A549 (cell line): ENCODE measurements at regions not wholly inside any gene's neighbourhood (a gene's known extent, or its start where the extent isn't known, plus 50 kb on each side); places are given as distances from the start of the nearest gene placed in this dataset.

Experiments used
- ATAC-seq, 2 experiments: fragments of 200-7000 bp in 1 of 2; fragments of >200 bp in 1 of 2; cut with Nextera tagmentation in 1 of 2; cut with Tn5 transposase in 1 of 2; 3 replicates each; pipeline versions ENCODE4 v1.8.0 to v1.9.1; 2018 to 2020; ENCODE audit warnings: mild to moderate bottlenecking in 1 of 2, moderate library complexity in 1 of 2
- CTCF ChIA-PET: fragments of 300-600 bp; sonication (Branson Sonifier 250); formaldehyde crosslinking; extraction: SDS; loops from one replicate; lab custom pipeline; 2021; ENCODE audit warnings: antibody characterized with exemption, inconsistent platforms; lab: Yijun Ruan, JAX
- POLR2A ChIA-PET: fragments of 350-600 bp; formaldehyde crosslinking; extraction: SDS; loops from one replicate; lab custom pipeline; 2021; ENCODE audit warnings: antibody characterized with exemption, inconsistent platforms; lab: Yijun Ruan, JAX
- DNase-seq, 2 experiments: peaks; one replicate each; pipeline versions ENCODE4 v3.0.0 to v3.0.0-alpha.2; 2011 to 2016; ENCODE audit warnings: low read depth in 1 of 2, low spot score in 1 of 2
- FAIRE-seq: peaks from 2 replicates; lab custom pipeline; 2011; peaks lifted over from hg19 to GRCh38; lab: Jason Lieb, UNC
- H3K27ac ChIP-seq, 2 experiments: fragments of >200 bp; sonication (Bioruptor Twin); formaldehyde crosslinking; 3 replicates each; pipeline ENCODE4 v1.5.1; 2016 to 2017
- H3K4me1 ChIP-seq: fragments of >200 bp; sonication (Bioruptor Twin); formaldehyde crosslinking; 3 replicates; pipeline ENCODE4 v1.6.1; 2016
- H3K4me2 ChIP-seq: fragments of >200 bp; sonication (Bioruptor Twin); formaldehyde crosslinking; 3 replicates; pipeline ENCODE4 v1.6.1; 2016
- H3K4me3 ChIP-seq: fragments of >200 bp; sonication (Bioruptor Twin); formaldehyde crosslinking; 3 replicates; pipeline ENCODE4 v1.5.1; 2016
- H3K9me3 ChIP-seq: fragments of >200 bp; sonication (Bioruptor Twin); formaldehyde crosslinking; 3 replicates; pipeline ENCODE4 v1.6.1; 2016
- ATOH8 ChIP-seq: fragments of 250-450 bp; sonication (Bioruptor Pico); IDR thresholded peaks from 2 replicates; pipeline ENCODE4 v1.5.0; 2020; ENCODE audit warnings: low read depth, mild to moderate bottlenecking, moderate library complexity
- CBX2 ChIP-seq: fragments of 200-600 bp; sonication (generic); IDR thresholded peaks from 2 replicates; pipeline ENCODE4 v1.6.1; 2016; ENCODE audit warnings: low read depth, mild to moderate bottlenecking, borderline replicate concordance
- CBX8 ChIP-seq: fragments of 200-600 bp; sonication (generic); IDR thresholded peaks from 2 replicates; pipeline ENCODE4 v1.6.1; 2016
- CEBPB ChIP-seq, 2 experiments: fragments of >200 bp in 1 of 2; sonication (Bioruptor Twin) in 1 of 2; formaldehyde crosslinking in 1 of 2; IDR thresholded peaks; 2 replicates each; pipeline ENCODE4 v1.6.1; 2012 to 2016
- CHD4 ChIP-seq: fragments of 200-600 bp; sonication (generic); IDR thresholded peaks from 2 replicates; pipeline ENCODE4 v1.6.1; 2016; ENCODE audit warnings: antibody characterized with exemption, mild to moderate bottlenecking, borderline replicate concordance
- E2F6 ChIP-seq: IDR thresholded peaks from 2 replicates; pipeline ENCODE4 v1.6.1; 2012; ENCODE audit warnings: low read depth, borderline replicate concordance
- EHF ChIP-seq: fragments of 250-450 bp; sonication (Bioruptor Pico); IDR thresholded peaks from 2 replicates; pipeline ENCODE4 v1.5.0; 2020; ENCODE audit warnings: mild to moderate bottlenecking
- FOSB ChIP-seq: fragments of 250-450 bp; sonication (Bioruptor Pico); IDR thresholded peaks from 2 replicates; pipeline ENCODE4 v1.5.0; 2020; ENCODE audit warnings: mild to moderate bottlenecking, moderate library complexity
- FOSL2 ChIP-seq, 2 experiments: fragments of 450-650 bp in 1 of 2; fragments of >200 bp in 1 of 2; sonication (Bioruptor Twin) in 1 of 2; formaldehyde crosslinking; IDR thresholded peaks; 2 replicates each; pipeline versions ENCODE4 v1.5.0 to v1.6.1; 2016 to 2020; ENCODE audit warnings: mild to moderate bottlenecking in 1 of 2, moderate library complexity in 1 of 2
- HDAC2 ChIP-seq: fragments of 200-600 bp; sonication (generic); IDR thresholded peaks from 2 replicates; pipeline ENCODE4 v1.6.1; 2016
- HOXA7 ChIP-seq: fragments of 250-450 bp; sonication (Bioruptor Pico); IDR thresholded peaks from 2 replicates; pipeline ENCODE4 v1.5.0; 2020; ENCODE audit warnings: mild to moderate bottlenecking, moderate library complexity
- HOXB5 ChIP-seq: fragments of 250-450 bp; sonication (Bioruptor Pico); IDR thresholded peaks from 2 replicates; pipeline ENCODE4 v1.5.0; 2020; ENCODE audit warnings: mild to moderate bottlenecking, moderate library complexity
- JUN ChIP-seq, 2 experiments: fragments of >200 bp; sonication (Bioruptor Twin); formaldehyde crosslinking; IDR thresholded peaks; 2 replicates in 1 of 2; 3 replicates in 1 of 2; pipeline ENCODE4 v1.6.1; 2016 to 2017
- MAX ChIP-seq: IDR thresholded peaks from 2 replicates; pipeline ENCODE4 v1.6.1; 2012
- NFE2L2 ChIP-seq: fragments of 150-350 bp; conservative IDR thresholded peaks from 2 replicates; pipeline ENCODE4 v1.6.1; 2014; ENCODE audit warnings: low read length
- NR3C1 ChIP-seq: fragments of >200 bp; sonication (Bioruptor Twin); formaldehyde crosslinking; IDR thresholded peaks from 3 replicates; pipeline ENCODE4 v1.6.1; 2017
- RARB ChIP-seq: fragments of 250-450 bp; sonication (Bioruptor Pico); IDR thresholded peaks from 2 replicates; pipeline ENCODE4 v1.8.0; 2021; ENCODE audit warnings: mild to moderate bottlenecking, moderate library complexity
- SMC3 ChIP-seq: fragments of >200 bp; sonication (Bioruptor Twin); formaldehyde crosslinking; IDR thresholded peaks from 3 replicates; pipeline ENCODE4 v1.6.1; 2018; ENCODE audit warnings: inconsistent platforms
- SREBF2 ChIP-seq: fragments of 450-650 bp; IDR thresholded peaks from 2 replicates; pipeline ENCODE4 v1.6.1; 2014; ENCODE audit warnings: mild to moderate bottlenecking, moderate library complexity
- TFCP2L1 ChIP-seq: fragments of 250-450 bp; sonication (Bioruptor Pico); IDR thresholded peaks from 2 replicates; pipeline ENCODE4 v1.5.0; 2021; ENCODE audit warnings: mild to moderate bottlenecking
- ZNF302 ChIP-seq: fragments of 250-450 bp; sonication (Bioruptor Pico); IDR thresholded peaks from 2 replicates; pipeline ENCODE4 v1.9.0; 2021; ENCODE audit warnings: inconsistent platforms, mild to moderate bottlenecking, moderate library complexity
- WGBS: methylation state at CpG from one replicate; pipeline ENCODE4 v1.1.6; 2017; ENCODE audit errors: missing lambda C conversion rate; 5-methylcytosine and 5-hydroxymethylcytosine counted together
- TF ChIP-seq, protein P1 (sequence below): fragments of 250-450 bp; sonication (Bioruptor Pico); IDR thresholded peaks from 2 replicates; pipeline ENCODE4 v1.5.0; 2021; ENCODE audit warnings: mild to moderate bottlenecking, moderate library complexity, borderline replicate concordance
- TF ChIP-seq, protein P2 (sequence below): fragments of 150-350 bp; IDR thresholded peaks from 2 replicates; pipeline ENCODE4 v1.6.1; 2014; ENCODE audit warnings: low read depth, mild to moderate bottlenecking, low read length
- TF ChIP-seq, protein P3 (sequence below): fragments of >200 bp; sonication (Bioruptor Twin); formaldehyde crosslinking; IDR thresholded peaks from 3 replicates; pipeline ENCODE4 v1.5.1; 2016

- TF ChIP-seq NFE2L2 (no peak), E2F6 (no peak), HOXB5 (CRISPR knock-in tag) (no peak)
These were observed 102.8 kb upstream of the IFNE start (continued) for GRCh38 chr9:21584890-21585289.

DNA sequence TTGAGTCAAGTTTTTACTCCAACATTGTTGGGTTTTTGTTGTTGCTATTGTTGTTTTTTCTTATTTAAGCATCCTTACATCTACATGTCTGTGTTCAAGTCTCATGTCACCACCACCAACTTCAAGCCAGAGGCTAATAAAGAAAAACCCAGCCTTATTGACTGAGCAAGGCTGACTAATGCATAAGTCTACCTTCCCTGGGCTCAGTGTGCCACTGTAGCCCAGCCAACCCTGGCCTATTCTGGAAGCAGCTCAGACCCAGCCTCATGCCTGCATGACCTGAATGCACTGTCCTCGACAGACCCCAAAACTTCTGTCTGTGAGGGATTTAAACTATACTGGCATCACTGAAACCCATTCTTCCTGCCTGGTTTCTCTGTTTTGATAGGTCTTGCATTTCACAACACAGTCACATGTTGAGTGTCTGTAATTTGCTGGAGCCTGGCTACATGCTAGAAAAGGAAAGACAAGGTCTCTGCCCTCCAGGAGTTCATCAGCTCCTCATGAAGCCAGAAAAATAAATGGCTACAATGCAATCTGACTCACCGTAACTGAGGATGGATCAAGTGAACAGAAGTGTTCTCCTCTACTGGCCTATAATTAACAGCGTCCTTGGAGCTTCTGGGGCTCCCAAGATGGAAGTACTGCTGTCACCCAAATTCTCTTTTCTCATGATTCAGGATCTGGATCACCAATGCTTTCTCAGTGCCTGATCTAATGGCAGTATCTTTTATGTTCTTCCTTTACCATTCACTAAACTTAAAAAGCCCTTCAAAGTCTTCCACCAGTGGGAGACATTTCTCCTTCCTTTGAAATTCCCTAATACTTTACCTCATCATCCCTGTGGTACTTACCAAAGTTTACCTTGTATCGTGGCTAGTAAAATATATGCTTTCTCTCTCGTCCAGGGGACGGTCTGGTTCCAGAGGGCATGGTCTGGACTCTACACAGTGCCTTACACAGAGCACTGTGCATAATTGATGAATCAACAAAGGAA, 103.9 kb upstream of the IFNE start:
- FAIRE-seq: peak; percentile 28
- TF ChIP-seq SMC3 (peak; percentile 61), NR3C1 (no peak), EHF (CRISPR knock-in tag) (peak; percentile 62; the same call in 1 of the 2 replicates), HDAC2 (no peak), NFE2L2 (no peak), CBX8 (no peak), CBX2 (no peak), RARB (CRISPR knock-in tag) (no peak), CHD4 (no peak), FOSB (no peak), ATOH8 (CRISPR knock-in tag) (peak; percentile 84; the same call in 1 of the 2 replicates), HOXB5 (CRISPR knock-in tag) (peak; percentile 77), FOSL2 (IDR thresholded peaks at IDR 0.05) (no peak), FOSL2 (CRISPR knock-in tag; IDR thresholded peaks at IDR 0.05) (peak; percentile 9; the same call in 1 of the 2 replicates), HOXA7 (CRISPR knock-in tag) (peak; percentile 54; the same call in 1 of the 2 replicates), E2F6 (no peak), MAX (no peak), ZNF302 (CRISPR knock-in tag) (no peak), SREBF2 (no peak), JUN (IDR thresholded peaks at IDR 0.05) (0 out of 5 replicates have a peak, but pooled peaks of 1 of the 2 experiments have one; percentile 36), CEBPB (IDR thresholded peaks at IDR 0.05) (0 out of 4 replicates have a peak, but pooled peaks of 1 of the 2 experiments have one; percentile 11), TFCP2L1 (CRISPR knock-in tag) (no peak)
- TF ChIP-seq, protein P1, sequence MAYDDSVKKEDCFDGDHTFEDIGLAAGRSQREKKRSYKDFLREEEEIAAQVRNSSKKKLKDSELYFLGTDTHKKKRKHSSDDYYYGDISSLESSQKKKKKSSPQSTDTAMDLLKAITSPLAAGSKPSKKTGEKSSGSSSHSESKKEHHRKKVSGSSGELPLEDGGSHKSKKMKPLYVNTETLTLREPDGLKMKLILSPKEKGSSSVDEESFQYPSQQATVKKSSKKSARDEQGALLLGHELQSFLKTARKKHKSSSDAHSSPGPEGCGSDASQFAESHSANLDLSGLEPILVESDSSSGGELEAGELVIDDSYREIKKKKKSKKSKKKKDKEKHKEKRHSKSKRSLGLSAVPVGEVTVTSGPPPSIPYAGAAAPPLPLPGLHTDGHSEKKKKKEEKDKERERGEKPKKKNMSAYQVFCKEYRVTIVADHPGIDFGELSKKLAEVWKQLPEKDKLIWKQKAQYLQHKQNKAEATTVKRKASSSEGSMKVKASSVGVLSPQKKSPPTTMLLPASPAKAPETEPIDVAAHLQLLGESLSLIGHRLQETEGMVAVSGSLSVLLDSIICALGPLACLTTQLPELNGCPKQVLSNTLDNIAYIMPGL: no peak
- TF ChIP-seq, protein P2, sequence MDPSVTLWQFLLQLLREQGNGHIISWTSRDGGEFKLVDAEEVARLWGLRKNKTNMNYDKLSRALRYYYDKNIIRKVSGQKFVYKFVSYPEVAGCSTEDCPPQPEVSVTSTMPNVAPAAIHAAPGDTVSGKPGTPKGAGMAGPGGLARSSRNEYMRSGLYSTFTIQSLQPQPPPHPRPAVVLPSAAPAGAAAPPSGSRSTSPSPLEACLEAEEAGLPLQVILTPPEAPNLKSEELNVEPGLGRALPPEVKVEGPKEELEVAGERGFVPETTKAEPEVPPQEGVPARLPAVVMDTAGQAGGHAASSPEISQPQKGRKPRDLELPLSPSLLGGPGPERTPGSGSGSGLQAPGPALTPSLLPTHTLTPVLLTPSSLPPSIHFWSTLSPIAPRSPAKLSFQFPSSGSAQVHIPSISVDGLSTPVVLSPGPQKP: no peak
- TF ChIP-seq, protein P3, sequence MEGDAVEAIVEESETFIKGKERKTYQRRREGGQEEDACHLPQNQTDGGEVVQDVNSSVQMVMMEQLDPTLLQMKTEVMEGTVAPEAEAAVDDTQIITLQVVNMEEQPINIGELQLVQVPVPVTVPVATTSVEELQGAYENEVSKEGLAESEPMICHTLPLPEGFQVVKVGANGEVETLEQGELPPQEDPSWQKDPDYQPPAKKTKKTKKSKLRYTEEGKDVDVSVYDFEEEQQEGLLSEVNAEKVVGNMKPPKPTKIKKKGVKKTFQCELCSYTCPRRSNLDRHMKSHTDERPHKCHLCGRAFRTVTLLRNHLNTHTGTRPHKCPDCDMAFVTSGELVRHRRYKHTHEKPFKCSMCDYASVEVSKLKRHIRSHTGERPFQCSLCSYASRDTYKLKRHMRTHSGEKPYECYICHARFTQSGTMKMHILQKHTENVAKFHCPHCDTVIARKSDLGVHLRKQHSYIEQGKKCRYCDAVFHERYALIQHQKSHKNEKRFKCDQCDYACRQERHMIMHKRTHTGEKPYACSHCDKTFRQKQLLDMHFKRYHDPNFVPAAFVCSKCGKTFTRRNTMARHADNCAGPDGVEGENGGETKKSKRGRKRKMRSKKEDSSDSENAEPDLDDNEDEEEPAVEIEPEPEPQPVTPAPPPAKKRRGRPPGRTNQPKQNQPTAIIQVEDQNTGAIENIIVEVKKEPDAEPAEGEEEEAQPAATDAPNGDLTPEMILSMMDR: peak; percentile 57

More for the DNA sequence above, 103.9 kb upstream of the IFNE start:
- H3K4me2 ChIP-seq: peak overlapping the region; percentile 96
- peak overlapping the region; percentile 93 to 97 for H3K27ac ChIP-seq
- DNase-seq (peak in 1 of 2 experiments; percentile 63), ATAC-seq (peak in 1 of 2 experiments; percentile 4; a peak in 1 of 6 replicates)
- ChIA-PET POLR2A (interaction anchor here (0.9 kb wide), 1 partner anchor 97 kb away, joined by 4 read pairs; no protein-coding TSS in a partner anchor), CTCF (interaction anchor here (0.6 to 2.1 kb wide), 13 partner anchors 9 to 210 kb away, joined by 3 to 11 read pairs (median 4); no protein-coding TSS in a partner anchor)
- WGBS: 38% methylated on average over 6 of the region's 6 CpGs
- no peaks in the 10 kb centered on the region for H3K9me3 ChIP-seq
- H3K4me3 ChIP-seq: no peak overlapping the region; the same call in 2 of the 3 replicates
- H3K4me1 ChIP-seq: peaks cover 86% of the 10 kb centered on the region
